Pons (tissue), 1 donor: ENCODE measurements at regions not wholly inside any gene's neighbourhood (a gene's known extent, or its start where the extent isn't known, plus 50 kb on each side); places are given as distances from the start of the nearest gene placed in this dataset.
A peak's percentile ranks its signal among the peaks of the same experiment; 100 is the strongest.

Experiments used
- DNase-seq: peaks from one replicate; pipeline ENCODE4 v3.0.0-alpha.2; 2016; ENCODE audit warnings: low spot score

GRCh38 chr15:70324001-70324974 lies 226.6 kb upstream of the TLE3 start:
- DNase-seq = no peak

- DNase-seq = no peak
Measured at GRCh38 chr15:70323111-70323851, 225.6 kb upstream of the TLE3 start.

- peak; percentile 19 for DNase-seq
Measured at GRCh38 chr15:70322051-70322668, 224.4 kb upstream of the TLE3 start.

GRCh38 chr15:70321172-70321819 lies 223.6 kb upstream of the TLE3 start:
- DNase-seq = no peak

GRCh38 chr15:70320482-70320881 lies 222.8 kb upstream of the TLE3 start:
- peak; percentile 64 for DNase-seq

- DNase-seq = no peak
Measured at GRCh38 chr15:70320077-70320476, 222.4 kb upstream of the TLE3 start.

GRCh38 chr15:70319466-70319865 lies 221.7 kb upstream of the TLE3 start:
- peak; percentile 75 for DNase-seq

- DNase-seq = no peak
Measured at GRCh38 chr15:70318594-70319465, 221.1 kb upstream of the TLE3 start.

- no peak for DNase-seq
Measured at GRCh38 chr15:70316059-70316600, 218.4 kb upstream of the TLE3 start.

GRCh38 chr15:70315431-70315830 lies 217.7 kb upstream of the TLE3 start:
- no peak for DNase-seq

GRCh38 chr15:70314688-70315087 lies 217.0 kb upstream of the TLE3 start:
- no peak for DNase-seq

GRCh38 chr15:70314018-70314354 lies 216.3 kb upstream of the TLE3 start:
- no peak for DNase-seq

- DNase-seq = no peak
Measured at GRCh38 chr15:70313099-70314017, 215.6 kb upstream of the TLE3 start.

- no peak for DNase-seq
Measured at GRCh38 chr15:70311821-70312220, 214.1 kb upstream of the TLE3 start.

GRCh38 chr15:70309716-70310115 lies 212.0 kb upstream of the TLE3 start:
- DNase-seq = no peak

- DNase-seq = no peak
Measured at GRCh38 chr15:70308735-70309434, 211.2 kb upstream of the TLE3 start.

- peak; percentile 28 for DNase-seq
Measured at GRCh38 chr15:70308011-70308734, 210.5 kb upstream of the TLE3 start.

GRCh38 chr15:70306582-70306981 lies 208.9 kb upstream of the TLE3 start:
- no peak for DNase-seq

- no peak for DNase-seq
Measured at GRCh38 chr15:70306081-70306480, 208.4 kb upstream of the TLE3 start.
